IMR-90 (cell line): ENCODE measurements at regions not wholly inside any gene's neighbourhood (a gene's known extent, or its start where the extent isn't known, plus 50 kb on each side); places are given as distances from the start of the nearest gene placed in this dataset.

Experiments
- ATAC-seq: fragments of 200-7000 bp; cut with Tn5 transposase; 2 replicates; pipeline ENCODE4 v1.9.1; 2020; ENCODE audit warnings: low read depth, mild to moderate bottlenecking, moderate library complexity
- BruUV-seq: library from RNA; stranded (reverse); fragments of 400-500 nt; replicated peaks from 2 replicates; lab custom pipeline; 2021; lab: Mats Ljungman, UMichigan
- CTCF ChIA-PET: fragments of 300-600 bp; formaldehyde crosslinking; extraction: SDS; loops from one replicate; lab custom pipeline; 2021; ENCODE audit warnings: antibody characterized with exemption; lab: Yijun Ruan, JAX
- POLR2A ChIA-PET: fragments of 300-600 bp; sonication (Branson Sonifier 250); formaldehyde crosslinking; loops from one replicate; lab custom pipeline; 2022; ENCODE audit warnings: antibody characterized with exemption; ENCODE audit not compliant: unreplicated experiment; lab: Charles Lee
- DNase-seq: peaks from one replicate; pipeline ENCODE4 v3.0.0; 2013
- H2AFZ ChIP-seq: replicated peaks from 2 replicates; pipeline ENCODE3; 2013; ENCODE audit warnings: low read length, mild to moderate bottlenecking; ENCODE audit not compliant: poor library complexity
- H2AK5ac ChIP-seq: 2 replicates; pipeline ENCODE4 v1.6.1; 2013; ENCODE audit warnings: low read depth, low read length, inconsistent platforms
- H2AK9ac ChIP-seq: replicated peaks from 2 replicates; pipeline ENCODE3; 2013; ENCODE audit warnings: mild to moderate bottlenecking, low read depth, low read length, moderate library complexity; ENCODE audit not compliant: poor library complexity
- H2BK120ac ChIP-seq: 2 replicates; pipeline ENCODE4 v1.6.1; 2013; ENCODE audit warnings: low read depth, low read length, inconsistent platforms
- H2BK15ac ChIP-seq: 3 replicates; pipeline ENCODE4 v1.6.1; 2013; ENCODE audit warnings: low read depth, low read length, inconsistent platforms
- H2BK20ac ChIP-seq: 2 replicates; pipeline ENCODE4 v1.6.1; 2013; ENCODE audit warnings: low read depth, mild to moderate bottlenecking, inconsistent platforms, low read length, moderate library complexity
- H2BK5ac ChIP-seq: 2 replicates; pipeline ENCODE4 v1.6.1; 2013; ENCODE audit warnings: mild to moderate bottlenecking, low read depth, low read length, inconsistent platforms; ENCODE audit not compliant: poor library complexity, severe bottlenecking
- H3K14ac ChIP-seq: replicated peaks from 2 replicates; pipeline ENCODE4 v1.6.1; 2013; ENCODE audit warnings: low read depth, low read length, inconsistent platforms
- H3K18ac ChIP-seq: 2 replicates; pipeline ENCODE4 v1.6.1; 2013; ENCODE audit warnings: low read depth, low read length, control low read depth
- H3K23ac ChIP-seq: 2 replicates; pipeline ENCODE4 v1.6.1; 2013; ENCODE audit warnings: low read depth, low read length, inconsistent platforms
- H3K27ac ChIP-seq: 2 replicates; pipeline ENCODE4 v1.5.1; 2013; ENCODE audit warnings: mild to moderate bottlenecking, control low read depth, low read length; ENCODE audit not compliant: insufficient read depth
- H3K27me3 ChIP-seq: 2 replicates; pipeline ENCODE4 v1.6.1; 2013; ENCODE audit warnings: low read length; ENCODE audit not compliant: control insufficient read depth, insufficient read depth
- H3K36me3 ChIP-seq: 2 replicates; pipeline ENCODE4 v1.6.1; 2013; ENCODE audit warnings: low read length, mixed read lengths; ENCODE audit not compliant: control insufficient read depth, insufficient read depth
- H3K4ac ChIP-seq: 2 replicates; pipeline ENCODE4 v1.6.1; 2013; ENCODE audit warnings: low read depth, low read length, inconsistent platforms
- H3K4me1 ChIP-seq: 2 replicates; pipeline ENCODE4 v1.6.1; 2013; ENCODE audit warnings: low read length, mixed read lengths; ENCODE audit not compliant: control insufficient read depth, insufficient read depth
- H3K4me2 ChIP-seq: 2 replicates; pipeline ENCODE4 v1.6.1; 2013; ENCODE audit warnings: low read depth, mild to moderate bottlenecking, control low read depth, low read length, moderate library complexity
- H3K4me3 ChIP-seq: 2 replicates; pipeline ENCODE4 v1.5.1; 2013; ENCODE audit warnings: low read depth, mild to moderate bottlenecking, control low read depth, low read length, moderate library complexity; ENCODE audit not compliant: insufficient read depth
- H3K56ac ChIP-seq: 2 replicates; pipeline ENCODE4 v1.6.1; 2013; ENCODE audit warnings: low read length, inconsistent platforms; ENCODE audit not compliant: insufficient read depth; ENCODE audit errors: extremely low read depth
- H3K79me1 ChIP-seq, 2 experiments: 2 replicates each; pipeline ENCODE4 v1.6.1; 2013; ENCODE audit warnings: low read length in 2 of 2, inconsistent platforms in 1 of 2, low read depth in 1 of 2
- H3K9ac ChIP-seq: 2 replicates; pipeline ENCODE4 v1.6.1; 2013; ENCODE audit warnings: low read depth, low read length, control low read depth
- H3K9me1 ChIP-seq: 2 replicates; pipeline ENCODE4 v1.6.1; 2013; ENCODE audit warnings: low read length, inconsistent platforms; ENCODE audit not compliant: insufficient read depth
- H3K9me3 ChIP-seq: 2 replicates; pipeline ENCODE4 v1.6.1; 2013; ENCODE audit warnings: low read length; ENCODE audit not compliant: control insufficient read depth, insufficient read depth
- H4K20me1 ChIP-seq: 2 replicates; pipeline ENCODE4 v1.6.1; 2013; ENCODE audit warnings: low read length, inconsistent platforms; ENCODE audit not compliant: insufficient read depth
- H4K5ac ChIP-seq: 2 replicates; pipeline ENCODE4 v1.6.1; 2013; ENCODE audit warnings: mild to moderate bottlenecking, low read depth, low read length, control low read depth
- H4K8ac ChIP-seq, 2 experiments: 2 replicates each; pipeline ENCODE4 v1.6.1; 2013; ENCODE audit warnings: low read depth in 2 of 2, low read length in 2 of 2, control low read depth in 1 of 2, inconsistent platforms in 1 of 2
- H4K91ac ChIP-seq: 2 replicates; pipeline ENCODE4 v1.6.1; 2013; ENCODE audit warnings: low read depth, low read length, inconsistent platforms; ENCODE audit not compliant: insufficient read depth
- CEBPB ChIP-seq: IDR thresholded peaks from 2 replicates; pipeline ENCODE4 v1.6.1; 2012; ENCODE audit warnings: low read depth, low read length, improper control_type of control experiment
- CTCF ChIP-seq: conservative IDR thresholded peaks from 2 replicates; pipeline ENCODE4 v1.5.1; 2012; ENCODE audit warnings: mild to moderate bottlenecking, low read depth, low read length, improper control_type of control experiment
- ELK1 ChIP-seq: fragments of 150-350 bp; IDR thresholded peaks from 2 replicates; pipeline ENCODE4 v1.6.1; 2016; ENCODE audit warnings: low read depth, mild to moderate bottlenecking, low read length, moderate library complexity, borderline replicate concordance
- MAFK ChIP-seq: IDR thresholded peaks from 2 replicates; pipeline ENCODE4 v1.6.1; 2012; ENCODE audit warnings: low read depth, low read length, improper control_type of control experiment
- MAZ ChIP-seq: IDR thresholded peaks from 2 replicates; pipeline ENCODE4 v1.6.1; 2012; ENCODE audit warnings: low read depth, mild to moderate bottlenecking, low read length, improper control_type of control experiment, moderate library complexity, borderline replicate concordance
- MXI1 ChIP-seq: IDR thresholded peaks from 2 replicates; pipeline ENCODE4 v1.6.1; 2012; ENCODE audit warnings: low read depth, mild to moderate bottlenecking, low read length, moderate library complexity, borderline replicate concordance
- NFE2L2 ChIP-seq: fragments of 150-350 bp; IDR thresholded peaks from 2 replicates; pipeline ENCODE4 v1.6.1; 2016; ENCODE audit warnings: low read depth, mild to moderate bottlenecking, low read length
- POLR2A ChIP-seq: IDR thresholded peaks from 2 replicates; pipeline ENCODE4 v1.6.1; 2012; ENCODE audit warnings: mild to moderate bottlenecking, low read depth, low read length
- RAD21 ChIP-seq: IDR thresholded peaks from 2 replicates; pipeline ENCODE4 v1.6.1; 2012; ENCODE audit warnings: low read length, improper control_type of control experiment
- RCOR1 ChIP-seq: IDR thresholded peaks from 2 replicates; pipeline ENCODE4 v1.6.1; 2012; ENCODE audit warnings: mild to moderate bottlenecking, low read length, improper control_type of control experiment; ENCODE audit not compliant: insufficient replicate concordance
- RFX5 ChIP-seq: IDR thresholded peaks from 2 replicates; pipeline ENCODE4 v1.8.0; 2012; ENCODE audit warnings: low read depth, mild to moderate bottlenecking, low read length, moderate library complexity
- USF2 ChIP-seq: fragments of 150-350 bp; IDR thresholded peaks from 2 replicates; pipeline ENCODE4 v1.6.1; 2017; ENCODE audit warnings: mild to moderate bottlenecking, antibody characterized with exemption, low read length, low read depth
- WGBS, 2 experiments: methylation state at CpG; one replicate each; pipeline versions ENCODE4 v1.1.5 to v1.1.7; 2013; ENCODE audit warnings: missing lambda C conversion rate in 2 of 2; ENCODE audit not compliant: insufficient read length in 1 of 2; ENCODE audit errors: extremely low coverage in 2 of 2; 5-methylcytosine and 5-hydroxymethylcytosine counted together
- dilution Hi-C: fragments of 300-500 bp; cut with HindIII; formaldehyde crosslinking; loops from one replicate; pipeline ENCODE4 v1.14.3; 2018; ENCODE audit warnings: low sequenced_read_pairs; ENCODE audit not compliant: unreplicated experiment
- in situ Hi-C: fragments of 300-500 bp; cut with MboI; formaldehyde crosslinking; loops from 3 replicates; pipeline ENCODE4 v1.14.3; 2019; ENCODE audit warnings: low sequenced_read_pairs, inconsistent platforms, mixed read lengths
- intact Hi-C: fragments of 100-400 bp; cut with micrococcal nuclease; formaldehyde crosslinking; loops from 2 replicates; pipeline ENCODE4 v1.10.0; 2022

- TF ChIP-seq MAZ, result no peak
Observed at GRCh38 chr17:62164747-62165722, 100.0 kb upstream of the MED13 start (continued).

GRCh38 chr17:62163847-62164246 is 98.8 kb upstream of the MED13 start:
- CTCF ChIA-PET, result no interaction called here
- no peak for TF ChIP-seq RAD21
- TF ChIP-seq CTCF, result no peak
- TF ChIP-seq USF2, result no peak
- TF ChIP-seq NFE2L2, result no peak
- no peak for TF ChIP-seq MAZ
- no peak for TF ChIP-seq ELK1
- no peak for TF ChIP-seq POLR2A
- TF ChIP-seq MXI1, result no peak
- no peak for TF ChIP-seq MAFK
- TF ChIP-seq RCOR1, result no peak
- TF ChIP-seq RFX5, result no peak
- TF ChIP-seq CEBPB, result no peak

More at GRCh38 chr17:62163847-62164246, 98.8 kb upstream of the MED13 start:
- no peaks in the 10 kb centered on the region; the same call in 1 of the 2 replicates for H3K27me3 ChIP-seq
- no peak overlapping the region for H3K4ac ChIP-seq
- no peaks in the 10 kb centered on the region for H3K9me1 ChIP-seq
- H4K91ac ChIP-seq, result no peak overlapping the region
- no TSS peak for BruUV-seq
- ATAC-seq, result no peak
- H3K4me2 ChIP-seq, result no peak overlapping the region
- dilution Hi-C loops (no loop called here), in situ Hi-C loops (no loop called here), intact Hi-C loops (no loop called here)
- H3K79me1 ChIP-seq, result no peaks in the 10 kb centered on the region
- no peak overlapping the region for H2AFZ ChIP-seq
- H2BK5ac ChIP-seq, result no peak overlapping the region
- no peak overlapping the region for H3K18ac ChIP-seq
- no peak overlapping the region for H3K9ac ChIP-seq
- WGBS, 2 experiments, result 87% methylated on average over 2 of the region's 3 CpGs; no CpG with 5 or more reads in 1 of the 2 experiments
- H4K20me1 ChIP-seq, result no peaks in the 10 kb centered on the region
- H3K36me3 ChIP-seq, result no peaks in the 10 kb centered on the region
- no peak overlapping the region for H3K14ac ChIP-seq
- H3K9me3 ChIP-seq, result no peaks in the 10 kb centered on the region
- H3K56ac ChIP-seq, result no peak overlapping the region
- no peaks in the 10 kb centered on the region for H3K4me1 ChIP-seq
- H2BK20ac ChIP-seq, result no peak overlapping the region
- DNase-seq, result no peak
- H2AK9ac ChIP-seq, result no peak overlapping the region
- no peak overlapping the region for H4K5ac ChIP-seq
- no peak overlapping the region for H2BK120ac ChIP-seq
- no peak overlapping the region for H3K27ac ChIP-seq
- H2AK5ac ChIP-seq, result no peak overlapping the region
- no peak overlapping the region for H3K23ac ChIP-seq
- no peak overlapping the region for H4K8ac ChIP-seq
- H2BK15ac ChIP-seq, result no peak overlapping the region
- POLR2A ChIA-PET, result no interaction called here
- no peak overlapping the region for H3K4me3 ChIP-seq
